HCT116 (cell line): ENCODE measurements at regions not wholly inside any gene's neighbourhood (a gene's known extent, or its start where the extent isn't known, plus 50 kb on each side); places are given as distances from the start of the nearest gene placed in this dataset.

ENCODE experiments used
- EGR1 ChIP-seq: IDR thresholded peaks from 2 replicates; pipeline ENCODE4 v1.6.1; 2012; ENCODE audit warnings: low read depth
- POLR2A ChIP-seq: IDR thresholded peaks from 2 replicates; pipeline ENCODE4 v1.7.0; 2011; ENCODE audit warnings: borderline replicate concordance; ENCODE audit not compliant: insufficient read depth, insufficient read length; ENCODE audit errors: extremely low read depth
- ZNF274 ChIP-seq: fragments of 200-500 bp; sonication (Bioruptor generic); IDR thresholded peaks from 2 replicates; pipeline ENCODE4 v1.6.1; 2014; ENCODE audit warnings: mild to moderate bottlenecking, low read depth, low read length, inconsistent platforms
- TF ChIP-seq, protein P1 (sequence below): IDR thresholded peaks from 2 replicates; pipeline ENCODE4 v1.6.1; 2012
- TF ChIP-seq, protein P2 (sequence below), 3 experiments: fragments of 200-600 bp in 1 of 3; sonication (generic) in 1 of 3; IDR thresholded peaks in 2 of 3; conservative IDR thresholded peaks in 1 of 3; 2 replicates each; pipeline ENCODE4 v1.5.1; 2012 to 2017; ENCODE audit warnings: low read depth in 2 of 3, low read length in 2 of 3, antibody characterized with exemption in 1 of 3, borderline replicate concordance in 1 of 3, control low read depth in 1 of 3, mild to moderate bottlenecking in 1 of 3, mixed read lengths in 1 of 3, mixed run types in 1 of 3, moderate library complexity in 1 of 3; ENCODE audit not compliant: insufficient read depth in 1 of 3

DNA sequence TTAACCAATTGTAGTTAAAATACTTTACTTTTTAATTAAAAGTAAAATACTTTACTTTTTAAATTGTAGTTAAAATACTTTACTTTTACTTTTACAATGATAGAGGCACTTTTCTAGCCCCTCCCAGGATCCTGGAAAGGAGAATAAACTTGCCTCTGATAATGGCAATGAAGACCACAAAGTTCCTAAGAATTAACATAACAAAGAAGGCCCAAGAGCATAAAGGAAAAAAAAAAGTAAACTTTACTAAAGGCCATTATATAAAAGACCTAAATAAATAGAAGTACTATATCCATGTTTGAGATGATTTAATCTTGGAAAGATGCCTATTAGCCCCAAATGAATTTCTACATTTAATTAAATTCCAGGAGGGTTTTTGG, 129.1 kb upstream of the THY1 start:
- TF ChIP-seq, protein P1, sequence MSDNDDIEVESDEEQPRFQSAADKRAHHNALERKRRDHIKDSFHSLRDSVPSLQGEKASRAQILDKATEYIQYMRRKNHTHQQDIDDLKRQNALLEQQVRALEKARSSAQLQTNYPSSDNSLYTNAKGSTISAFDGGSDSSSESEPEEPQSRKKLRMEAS: no peak
- TF ChIP-seq, protein P2, sequence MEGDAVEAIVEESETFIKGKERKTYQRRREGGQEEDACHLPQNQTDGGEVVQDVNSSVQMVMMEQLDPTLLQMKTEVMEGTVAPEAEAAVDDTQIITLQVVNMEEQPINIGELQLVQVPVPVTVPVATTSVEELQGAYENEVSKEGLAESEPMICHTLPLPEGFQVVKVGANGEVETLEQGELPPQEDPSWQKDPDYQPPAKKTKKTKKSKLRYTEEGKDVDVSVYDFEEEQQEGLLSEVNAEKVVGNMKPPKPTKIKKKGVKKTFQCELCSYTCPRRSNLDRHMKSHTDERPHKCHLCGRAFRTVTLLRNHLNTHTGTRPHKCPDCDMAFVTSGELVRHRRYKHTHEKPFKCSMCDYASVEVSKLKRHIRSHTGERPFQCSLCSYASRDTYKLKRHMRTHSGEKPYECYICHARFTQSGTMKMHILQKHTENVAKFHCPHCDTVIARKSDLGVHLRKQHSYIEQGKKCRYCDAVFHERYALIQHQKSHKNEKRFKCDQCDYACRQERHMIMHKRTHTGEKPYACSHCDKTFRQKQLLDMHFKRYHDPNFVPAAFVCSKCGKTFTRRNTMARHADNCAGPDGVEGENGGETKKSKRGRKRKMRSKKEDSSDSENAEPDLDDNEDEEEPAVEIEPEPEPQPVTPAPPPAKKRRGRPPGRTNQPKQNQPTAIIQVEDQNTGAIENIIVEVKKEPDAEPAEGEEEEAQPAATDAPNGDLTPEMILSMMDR (IDR thresholded peaks at IDR 0.05 in 2 of 3, conservative IDR thresholded peaks at IDR 0.05 in 1 of 3; ENCODE audit: borderline replicate concordance in 1 of 3, insufficient read depth in 1 of 3, low read depth in 2 of 3, low read length in 2 of 3): no peak
- TF ChIP-seq EGR1 (no peak), ZNF274 (no peak), POLR2A (no peak)
